Ureter (tissue), 1 donor: ENCODE measurements at regions not wholly inside any gene's neighbourhood (a gene's known extent, or its start where the extent isn't known, plus 50 kb on each side); places are given as distances from the start of the nearest gene placed in this dataset.
"Not testable (repeated sequence)": the region's sequence is repeated elsewhere in the genome, so short reads cannot be mapped to it uniquely, and the experiment has no call there.

Experiments used
- DNase-seq: peaks from one replicate; pipeline ENCODE4 v3.0.0-alpha.2; 2020; ENCODE audit warnings: low spot score
- donor health status: DM: yes; HTN: yes; CAD: no.

GRCh38 chr9:7347556-7347955 is 452.0 kb downstream of the DMAC1 start:
- no peak for DNase-seq

GRCh38 chr9:7346144-7346543 is 453.4 kb downstream of the DMAC1 start:
- no peak for DNase-seq

DNA sequence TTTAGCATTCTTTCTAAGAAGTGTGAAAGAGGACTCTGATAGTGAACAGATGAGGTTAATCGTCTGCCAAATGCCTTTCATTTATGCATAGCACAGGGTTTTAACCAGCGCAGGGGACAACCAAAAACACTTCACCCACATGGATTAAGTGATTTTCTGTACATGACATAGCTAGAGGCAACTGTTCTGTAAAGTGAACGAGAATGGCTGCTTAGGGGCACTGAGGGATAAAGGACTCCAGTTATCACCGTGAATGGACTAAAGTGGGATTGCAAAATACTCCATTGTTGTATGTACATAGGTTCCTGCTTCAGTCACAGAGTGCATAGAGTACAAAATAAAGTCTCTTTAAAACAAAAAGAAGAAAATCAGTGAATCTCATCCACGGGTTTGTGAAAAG is 456.8 kb downstream of the DMAC1 start:
- no peak for DNase-seq

DNA sequence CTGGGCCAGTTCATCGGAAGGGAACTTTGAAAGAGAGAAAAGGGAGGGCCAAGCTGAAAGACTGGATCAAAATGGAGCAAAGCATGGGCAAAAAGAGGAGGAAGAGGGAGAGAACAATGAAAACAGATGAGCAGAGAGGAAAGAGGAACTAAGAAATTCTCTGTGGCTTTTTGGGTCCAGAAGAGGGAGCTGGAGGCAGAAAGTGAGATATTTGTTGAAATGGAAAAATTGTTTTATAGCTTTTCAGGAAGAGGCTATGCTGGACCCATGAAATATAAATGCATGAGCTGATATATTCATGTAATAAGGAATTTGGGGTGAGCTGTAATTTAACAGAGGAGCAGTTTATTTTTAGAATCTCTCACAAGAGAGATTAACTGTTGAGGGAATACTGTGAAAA is 457.3 kb downstream of the DMAC1 start:
- DNase-seq = no peak

DNA sequence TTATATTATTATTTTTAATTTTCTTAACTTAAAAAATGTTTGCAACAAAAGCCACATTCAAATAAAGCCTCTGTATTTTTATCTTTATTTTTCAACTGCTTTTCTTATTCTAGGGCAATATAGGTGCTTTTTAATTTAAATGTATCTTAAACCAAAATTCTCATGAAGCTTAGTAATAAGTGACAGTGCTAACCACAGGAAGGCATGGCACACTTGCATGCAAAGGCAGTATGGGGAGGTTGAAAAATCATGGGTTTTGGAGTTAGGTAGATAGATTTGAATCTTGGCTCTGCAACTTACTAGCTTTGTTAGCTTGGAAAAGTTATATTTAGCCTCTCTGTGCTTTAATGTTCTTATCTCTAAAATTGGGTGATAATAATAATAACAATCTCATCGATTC is 458.0 kb downstream of the DMAC1 start:
- no peak for DNase-seq

DNA sequence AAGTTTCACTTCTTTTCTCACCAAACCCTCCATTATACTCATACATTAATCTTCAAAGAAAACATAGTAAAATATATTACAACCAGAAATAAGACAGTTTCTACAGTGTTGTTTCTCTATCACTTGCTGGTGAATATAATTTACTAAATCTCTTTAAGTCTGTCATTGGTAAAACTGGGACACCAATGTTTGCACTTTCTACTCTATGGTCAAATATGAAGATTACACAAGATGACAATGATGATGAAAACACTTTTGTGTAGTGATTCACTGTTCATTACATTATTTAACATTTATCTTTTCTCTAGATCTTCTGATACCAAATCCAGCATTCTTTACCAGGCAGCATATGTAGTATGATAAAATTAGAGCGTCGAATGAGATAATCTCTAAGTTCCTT is 459.1 kb downstream of the DMAC1 start:
- DNase-seq = no peak

DNA sequence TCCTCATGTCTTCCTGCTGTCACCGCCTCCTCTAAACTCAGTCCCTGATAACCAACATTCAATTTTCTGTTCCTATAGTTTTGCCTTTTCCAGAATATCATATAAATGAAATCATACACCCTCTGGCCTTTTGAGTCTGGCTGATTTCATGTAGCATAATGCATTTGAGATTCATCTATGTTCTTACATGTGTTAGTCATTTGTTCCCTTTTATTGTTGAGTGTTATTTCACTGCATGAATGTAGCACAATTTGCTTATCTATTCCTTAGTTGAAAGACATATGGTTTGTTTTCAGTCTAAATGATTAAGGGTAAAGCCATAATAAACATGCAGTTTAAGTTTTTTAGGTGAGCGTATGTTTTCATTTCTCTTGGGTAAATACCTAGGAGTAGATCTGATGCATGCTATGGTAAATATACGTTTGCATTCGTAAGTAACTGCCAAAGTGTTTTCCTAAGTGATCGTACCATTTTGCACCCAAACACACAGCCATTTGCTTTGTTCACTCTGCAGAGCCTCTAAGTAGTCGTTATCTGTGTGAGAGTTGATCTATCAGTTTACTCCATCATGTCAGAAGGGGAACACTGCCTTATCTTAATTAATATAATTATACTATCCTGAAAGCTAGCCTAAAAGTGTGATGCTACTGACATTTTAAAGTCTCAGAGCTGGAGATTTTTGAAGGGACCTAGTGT is 460.8 kb downstream of the DMAC1 start:
- no peak for DNase-seq

DNA sequence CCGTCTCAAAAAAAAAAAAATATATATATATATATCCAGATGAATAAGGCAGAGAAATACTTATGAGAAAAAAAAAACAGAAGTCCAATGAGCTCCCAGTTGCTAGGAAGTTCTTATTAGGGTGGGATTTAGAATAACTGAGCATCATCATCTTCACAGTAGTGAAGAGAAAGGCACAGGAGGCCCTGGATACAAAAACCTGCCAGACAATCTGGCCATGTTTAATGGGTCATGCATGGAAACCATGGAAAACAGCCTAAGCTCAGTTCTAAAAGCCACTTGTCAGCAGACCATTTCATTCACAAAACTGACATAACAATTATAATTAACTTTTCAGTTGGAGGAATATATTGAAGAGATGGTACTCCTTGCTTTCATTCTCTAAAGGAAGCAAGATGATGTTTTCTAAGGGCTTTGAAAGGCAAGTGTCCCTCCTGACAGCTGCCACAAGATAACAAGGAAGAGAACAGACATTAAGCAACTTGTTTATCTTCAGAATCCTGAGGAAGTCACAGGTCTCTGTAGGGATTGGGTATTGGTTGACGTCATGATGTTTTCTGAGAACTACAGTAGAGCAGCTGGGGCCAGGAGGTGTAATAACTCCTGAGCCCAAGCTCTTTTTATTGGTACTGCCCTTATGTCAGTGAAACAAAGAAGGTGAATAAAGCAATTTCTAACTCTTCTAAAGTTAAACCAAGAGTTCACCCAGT is 463.1 kb downstream of the DMAC1 start:
- no peak for DNase-seq

GRCh38 chr9:7333719-7334118 is 465.9 kb downstream of the DMAC1 start:
- no peak for DNase-seq

- no peak for DNase-seq
Observed at GRCh38 chr9:7332780-7333179, 466.8 kb downstream of the DMAC1 start.

- DNase-seq = no peak
Observed at GRCh38 chr9:7328453-7328852, 471.1 kb downstream of the DMAC1 start.

- no peak for DNase-seq
Observed at GRCh38 chr9:7325995-7326394, 473.6 kb downstream of the DMAC1 start.

DNA sequence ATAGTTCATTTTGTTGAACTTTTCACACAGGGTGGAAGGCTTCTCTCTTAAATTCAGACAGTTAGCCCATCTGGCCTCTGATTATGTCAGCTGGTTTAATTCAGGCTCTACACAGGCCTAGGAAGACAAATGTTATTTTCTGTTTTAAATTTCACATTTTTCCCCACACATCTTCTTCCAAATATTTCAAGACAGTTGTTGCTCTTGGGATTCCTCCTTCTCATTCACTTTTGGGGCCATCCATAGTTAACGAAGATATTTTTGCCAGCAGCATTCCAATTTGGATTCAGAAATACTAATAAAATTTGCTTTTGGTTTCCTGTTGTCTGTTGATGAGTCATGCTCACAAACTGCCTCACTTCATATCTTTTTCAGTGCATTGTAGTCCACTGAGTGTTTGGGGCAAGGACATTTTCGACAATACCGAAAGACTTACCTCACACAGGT is 475.4 kb downstream of the DMAC1 start:
- no peak for DNase-seq

DNA sequence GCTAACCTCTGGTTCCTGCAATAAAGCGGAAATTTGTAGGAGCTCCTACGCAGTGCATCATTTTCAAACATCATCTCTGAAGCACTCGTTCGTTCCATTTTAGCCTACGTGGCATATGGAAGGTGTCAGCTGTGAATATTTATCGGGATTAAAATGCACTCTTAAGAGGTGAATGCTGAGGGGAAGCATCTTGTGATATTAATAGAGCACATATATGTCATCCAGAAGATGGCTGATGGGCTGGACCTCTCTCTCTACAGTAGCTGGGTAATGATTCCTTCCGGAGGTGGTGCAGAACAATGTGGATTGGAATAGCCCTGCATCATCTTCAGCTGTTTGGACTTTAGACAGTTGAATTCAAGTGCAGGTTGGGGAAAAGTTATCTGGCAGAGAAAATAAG is 478.7 kb downstream of the DMAC1 start:
- no peak for DNase-seq

GRCh38 chr9:7320139-7320538 is 479.4 kb downstream of the DMAC1 start:
- DNase-seq = no peak

GRCh38 chr9:7318920-7319319 is 480.7 kb downstream of the DMAC1 start:
- no peak for DNase-seq

GRCh38 chr9:7316967-7317366 is 482.6 kb downstream of the DMAC1 start:
- DNase-seq = no peak

DNA sequence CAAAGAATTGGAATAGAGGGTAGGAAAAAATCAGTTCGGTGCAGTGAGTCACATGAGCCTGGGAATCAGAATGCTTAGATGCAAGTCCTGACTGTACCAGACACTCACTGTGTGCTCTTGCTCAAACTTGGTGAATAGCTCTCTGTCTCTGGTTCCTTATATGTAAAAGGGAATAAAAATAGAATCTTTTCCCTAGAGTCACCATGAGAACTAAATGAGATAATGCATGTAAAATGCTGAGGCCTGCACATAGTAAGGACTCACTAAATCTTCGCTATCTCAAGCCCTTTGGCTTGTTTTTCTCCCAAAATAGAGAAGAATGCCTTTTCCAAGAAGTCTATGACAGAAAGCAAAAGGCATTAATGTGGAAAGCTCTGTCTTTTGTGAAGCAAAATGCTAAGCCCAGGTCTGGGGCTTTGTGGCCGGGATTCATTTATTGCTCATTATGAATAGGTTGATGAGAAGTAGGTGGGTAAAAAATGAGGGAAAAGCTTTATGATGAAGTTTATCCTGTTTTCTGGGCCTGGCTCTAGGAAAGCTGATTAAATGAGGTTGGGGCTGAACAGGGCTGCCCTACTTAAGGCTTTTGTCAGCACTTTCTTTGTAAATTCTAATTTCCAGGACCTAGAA is 483.3 kb downstream of the DMAC1 start:
- DNase-seq = no peak

DNA sequence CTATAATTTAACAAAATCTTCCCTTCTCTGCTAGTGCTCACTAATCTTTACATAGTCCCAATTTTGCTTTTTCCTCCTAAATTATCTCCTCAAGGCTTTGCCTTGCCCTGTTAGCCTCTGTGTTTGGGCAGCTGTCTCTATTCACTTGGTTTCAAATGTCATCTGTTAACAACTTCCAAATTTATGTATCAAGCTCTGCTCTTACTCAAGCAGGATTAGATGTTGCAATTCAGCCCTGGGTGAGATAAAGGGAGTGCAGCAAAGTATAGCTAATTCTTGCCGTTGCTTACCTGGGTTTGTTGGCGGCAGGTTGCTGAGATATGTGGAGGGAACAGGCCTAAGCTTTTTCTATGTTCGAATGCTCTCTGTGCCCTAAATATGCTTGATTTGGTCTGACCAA is 483.8 kb downstream of the DMAC1 start:
- DNase-seq = no peak

DNA sequence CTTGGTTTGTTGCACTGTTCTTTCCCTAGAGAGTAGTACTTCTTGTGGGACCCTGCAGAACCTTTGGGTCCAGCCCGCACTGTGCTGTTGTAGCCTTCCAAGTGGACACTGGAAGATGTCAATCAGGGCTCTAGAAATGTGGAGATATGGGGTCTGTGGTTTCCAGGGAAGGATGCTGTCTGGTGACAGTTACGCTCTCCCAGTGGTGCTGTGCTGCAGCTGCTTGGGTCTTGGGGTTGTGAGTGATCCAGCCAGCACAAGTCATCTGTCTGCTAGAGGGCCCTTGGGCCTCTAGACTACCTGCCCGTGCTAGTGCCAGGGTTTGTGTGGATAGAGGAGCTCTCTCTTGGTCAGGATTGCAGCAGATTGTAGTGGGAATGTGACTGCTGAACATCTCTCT is 484.5 kb downstream of the DMAC1 start:
- no peak for DNase-seq

GRCh38 chr9:7313389-7313788 is 486.2 kb downstream of the DMAC1 start:
- no peak for DNase-seq

DNA sequence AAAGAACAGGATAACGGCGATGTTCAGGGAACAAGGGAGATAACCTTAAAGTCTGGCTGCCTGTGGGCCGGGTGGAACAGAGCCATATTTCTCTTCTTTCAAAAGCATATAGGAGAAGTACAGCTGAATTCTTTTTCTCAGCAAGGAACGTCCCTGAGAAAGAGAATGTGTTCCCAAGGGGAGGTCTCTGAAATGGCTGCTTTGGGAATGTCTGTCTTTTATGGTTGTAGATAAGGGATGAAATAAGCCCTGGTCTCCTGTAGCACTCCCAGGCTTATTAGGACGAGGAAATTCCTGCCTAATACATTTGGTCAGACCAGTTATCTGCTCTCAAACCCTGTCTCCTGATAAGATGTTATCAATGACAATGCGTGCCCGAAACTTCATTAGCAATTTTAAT is 490.5 kb downstream of the DMAC1 start:
- DNase-seq = not testable (repeated sequence)

DNA sequence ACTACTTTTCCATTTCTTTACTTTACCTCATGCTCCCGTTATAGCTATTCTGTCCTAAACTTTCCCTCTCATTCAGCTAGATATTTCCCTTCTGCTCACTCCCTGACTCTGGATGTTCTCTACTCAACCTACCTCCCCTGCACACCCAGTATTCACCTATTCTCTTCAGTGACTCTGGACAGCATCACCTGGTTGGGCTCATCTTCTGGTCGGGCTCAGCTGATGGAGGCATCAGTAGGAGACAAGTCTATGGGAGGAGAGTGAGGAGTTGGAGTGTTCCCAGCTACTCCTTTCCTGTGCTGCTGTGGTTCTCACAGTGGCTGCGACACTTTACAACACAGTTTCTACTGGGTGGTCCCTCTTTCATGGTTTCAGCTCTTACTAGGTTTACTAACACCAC is 493.9 kb downstream of the DMAC1 start:
- no peak for DNase-seq
